Coronary artery (tissue), 2 donors: ENCODE measurements at regions not wholly inside any gene's neighbourhood (a gene's known extent, or its start where the extent isn't known, plus 50 kb on each side); places are given as distances from the start of the nearest gene placed in this dataset.
"Not testable (repeated sequence)": the region's sequence is repeated elsewhere in the genome, so short reads cannot be mapped to it uniquely, and the experiment has no call there.

Source experiments
- DNase-seq: peaks from one replicate; pipeline ENCODE4 v3.0.0-alpha.2; 2017; ENCODE audit warnings: low spot score
- H3K27ac ChIP-seq, 2 donors: fragments of 200-600 bp; sonication (generic); one replicate each; pipeline ENCODE4 v1.5.1; 2016 to 2019
- H3K4me3 ChIP-seq: fragments of 200-600 bp; sonication (generic); 2 replicates; pipeline ENCODE4 v1.5.1; 2016; ENCODE audit warnings: mild to moderate bottlenecking, moderate library complexity

GRCh38 chr1:148049115-148049496 lies 103.0 kb downstream of the NBPF11 start:
- H3K4me3 ChIP-seq = peak overlapping the region; percentile 60
- DNase-seq, H3K27ac ChIP-seq: not testable (repeated sequence)

GRCh38 chr1:148048423-148049114 lies 103.5 kb downstream of the NBPF11 start:
- peak overlapping the region; percentile 60 for H3K4me3 ChIP-seq
- H3K27ac ChIP-seq, DNase-seq: not testable (repeated sequence)

- H3K4me3 ChIP-seq, DNase-seq, H3K27ac ChIP-seq: not testable (repeated sequence)
Measured at GRCh38 chr1:148045872-148046271, 106.2 kb downstream of the NBPF11 start.

- H3K27ac ChIP-seq, DNase-seq, H3K4me3 ChIP-seq: not testable (repeated sequence)
Measured at GRCh38 chr1:148044495-148044894, 107.6 kb downstream of the NBPF11 start.
